Endodermal cell (in vitro differentiated cells): ENCODE measurements at regions not wholly inside any gene's neighbourhood (a gene's known extent, or its start where the extent isn't known, plus 50 kb on each side); places are given as distances from the start of the nearest gene placed in this dataset.

Experiments used
- DNase-seq: peaks from one replicate; pipeline ENCODE4 v3.0.0-alpha.2; 2017
- H3K27ac ChIP-seq: 2 replicates; pipeline ENCODE4 v1.5.1; 2013; ENCODE audit warnings: mild to moderate bottlenecking, low read depth, low read length, moderate library complexity
- H3K27me3 ChIP-seq: 2 replicates; pipeline ENCODE4 v1.6.1; 2013; ENCODE audit warnings: mild to moderate bottlenecking, low read length, moderate library complexity; ENCODE audit not compliant: insufficient read depth, control insufficient read depth, poor library complexity, severe bottlenecking
- H3K36me3 ChIP-seq: 2 replicates; pipeline ENCODE4 v1.7.0; 2013; ENCODE audit warnings: mild to moderate bottlenecking, low read length, moderate library complexity; ENCODE audit not compliant: control insufficient read depth, insufficient read depth
- H3K4me1 ChIP-seq: one replicate; pipeline ENCODE4 v1.7.0; 2013; ENCODE audit warnings: low read length; ENCODE audit not compliant: control insufficient read depth, insufficient read depth
- H3K4me3 ChIP-seq: 2 replicates; pipeline ENCODE4 v1.5.1; 2013; ENCODE audit warnings: mild to moderate bottlenecking, low read length, moderate library complexity
- H3K9ac ChIP-seq: 2 replicates; pipeline ENCODE4 v1.6.1; 2013; ENCODE audit warnings: mild to moderate bottlenecking, low read length, moderate library complexity; ENCODE audit not compliant: poor library complexity, severe bottlenecking; ENCODE audit errors: extremely low read depth
- H3K9me3 ChIP-seq: 2 replicates; pipeline ENCODE4 v1.6.1; 2013; ENCODE audit warnings: mild to moderate bottlenecking, low read length, moderate library complexity; ENCODE audit not compliant: control insufficient read depth
- H3K27ac Mint-ChIP-seq: 2 replicates; pipeline ENCODE4 v1.8.0; 2020; ENCODE audit warnings: mixed read lengths
- H3K27me3 Mint-ChIP-seq: 2 replicates; pipeline ENCODE4 v1.8.0; 2021; ENCODE audit warnings: mild to moderate bottlenecking, mixed read lengths; ENCODE audit not compliant: insufficient read depth
- H3K36me3 Mint-ChIP-seq: 2 replicates; pipeline ENCODE4 v1.8.0; 2020; ENCODE audit warnings: low read depth, mixed read lengths
- H3K4me1 Mint-ChIP-seq: 2 replicates; pipeline ENCODE4 v1.8.0; 2020; ENCODE audit warnings: mixed read lengths
- H3K4me3 Mint-ChIP-seq: 2 replicates; pipeline ENCODE4 v1.8.0; 2020; ENCODE audit warnings: mild to moderate bottlenecking, moderate library complexity, mixed read lengths
- H3K9me3 Mint-ChIP-seq: 2 replicates; pipeline ENCODE4 v1.8.0; 2020; ENCODE audit warnings: mild to moderate bottlenecking, mixed read lengths
- CTCF ChIP-seq: fragments of 200-600 bp; sonication (generic); conservative IDR thresholded peaks from 2 replicates; pipeline ENCODE4 v1.5.0; 2021; ENCODE audit warnings: antibody characterized with exemption, mild to moderate bottlenecking
- WGBS, 2 experiments: methylation state at CpG; one replicate each; pipeline versions ENCODE4 v1.1.5 to v1.1.7; 2013; ENCODE audit warnings: missing lambda C conversion rate in 2 of 2, mixed read lengths in 1 of 2; ENCODE audit not compliant: insufficient coverage in 1 of 2, insufficient read length in 1 of 2; 5-methylcytosine and 5-hydroxymethylcytosine counted together

GRCh38 chr13:89057274-89057673 is 1386.1 kb downstream of the SLITRK5 start:
- no peaks in the 10 kb centered on the region for H3K27me3 Mint-ChIP-seq
- Histone ChIP-seq H3K27me3 (no peaks in the 10 kb centered on the region), H3K4me1 (no peaks in the 10 kb centered on the region), H3K27ac (no peak overlapping the region), H3K4me3 (no peak overlapping the region), H3K36me3 (no peaks in the 10 kb centered on the region), H3K9me3 (no peaks in the 10 kb centered on the region), H3K9ac (no peak overlapping the region)
- DNase-seq, result no peak
- H3K27ac Mint-ChIP-seq, result no peak overlapping the region
- H3K4me1 Mint-ChIP-seq, result no peaks in the 10 kb centered on the region
- no peaks in the 10 kb centered on the region for H3K9me3 Mint-ChIP-seq
- H3K36me3 Mint-ChIP-seq, result no peaks in the 10 kb centered on the region
- H3K4me3 Mint-ChIP-seq, result no peak overlapping the region
- TF ChIP-seq CTCF, result no peak

- no peak for TF ChIP-seq CTCF
- Histone ChIP-seq H3K9ac (no peak overlapping the region), H3K4me1 (no peaks in the 10 kb centered on the region), H3K9me3 (no peaks in the 10 kb centered on the region), H3K36me3 (no peaks in the 10 kb centered on the region), H3K27ac (no peak overlapping the region), H3K27me3 (no peaks in the 10 kb centered on the region), H3K4me3 (no peak overlapping the region)
- Mint-ChIP-seq H3K4me3 (no peak overlapping the region), H3K36me3 (no peaks in the 10 kb centered on the region), H3K27ac (no peak overlapping the region), H3K27me3 (no peaks in the 10 kb centered on the region), H3K9me3 (no peaks in the 10 kb centered on the region), H3K4me1 (no peaks in the 10 kb centered on the region)
- no peak for DNase-seq
- 94 to 97% methylated on average over 3 of the region's 3 CpGs for WGBS, 2 experiments
Observed at GRCh38 chr13:89057862-89058261, 1386.7 kb downstream of the SLITRK5 start.

- TF ChIP-seq CTCF, result no peak
- 67 to 85% methylated on average over 1 of the region's 1 CpG for WGBS, 2 experiments
- H3K9me3 Mint-ChIP-seq, result no peaks in the 10 kb centered on the region
Observed at GRCh38 chr13:89061821-89062220, 1390.7 kb downstream of the SLITRK5 start.

More at GRCh38 chr13:89061821-89062220, 1390.7 kb downstream of the SLITRK5 start:
- Histone ChIP-seq H3K27ac (no peak overlapping the region), H3K9ac (no peak overlapping the region), H3K9me3 (no peaks in the 10 kb centered on the region), H3K36me3 (no peaks in the 10 kb centered on the region), H3K4me1 (no peaks in the 10 kb centered on the region), H3K27me3 (no peaks in the 10 kb centered on the region), H3K4me3 (no peak overlapping the region)
- Mint-ChIP-seq H3K27ac (no peak overlapping the region), H3K4me3 (no peak overlapping the region), H3K36me3 (no peaks in the 10 kb centered on the region), H3K4me1 (no peaks in the 10 kb centered on the region), H3K27me3 (no peaks in the 10 kb centered on the region)
- no peak for DNase-seq
